HCT116 (cell line): ENCODE measurements at regions not wholly inside any gene's neighbourhood (a gene's known extent, or its start where the extent isn't known, plus 50 kb on each side); places are given as distances from the start of the nearest gene placed in this dataset.

ENCODE experiments used
- ATAC-seq: fragments of 200-7000 bp; cut with Tn5 transposase; 2 replicates; pipeline ENCODE4 v1.9.1; 2020; ENCODE audit warnings: mild to moderate bottlenecking, moderate library complexity
- BruUV-seq: library from RNA; stranded (reverse); fragments of 400-500 nt; replicated peaks from 2 replicates; lab custom pipeline; 2021; lab: Mats Ljungman, UMichigan
- CTCF ChIA-PET: fragments of 300-600 bp; sonication (Branson Sonifier 250); formaldehyde crosslinking; loops from one replicate; lab custom pipeline; 2021; ENCODE audit warnings: antibody characterized with exemption; lab: Charles Lee
- POLR2A ChIA-PET: fragments of 300-600, 350-600 bp; sonication (Branson Sonifier 250); formaldehyde crosslinking; loops from one replicate; lab custom pipeline; 2021; ENCODE audit warnings: antibody characterized with exemption; lab: Charles Lee
- RAD21 ChIA-PET, 2 experiments: fragments of 300-600 bp; sonication (Branson Sonifier 250); formaldehyde crosslinking; loops; one replicate each; lab custom pipeline; 2023; ENCODE audit warnings: low total read pairs in 2 of 2; ENCODE audit not compliant: uncharacterized antibody in 2 of 2, unreplicated experiment in 2 of 2, low non-redundant PET in 1 of 2; lab: Charles Lee
- DNase-seq: peaks from one replicate; pipeline ENCODE4 v3.0.0-alpha.2; 2010; ENCODE audit warnings: low read depth, low spot score
- H2AFZ ChIP-seq: fragments of 200-600 bp; shearing (Covaris generic), sonication (generic); 2 replicates; pipeline ENCODE4 v1.6.1; 2017; ENCODE audit warnings: low read depth, mixed run types, mixed read lengths, antibody characterized with exemption, low read length; ENCODE audit not compliant: poor library complexity, severe bottlenecking
- H3K27ac ChIP-seq: 2 replicates; pipeline ENCODE4 v1.5.1; 2012; ENCODE audit warnings: low read depth, low read length
- H3K27me3 ChIP-seq: fragments of 200-600 bp; sonication (generic); 2 replicates; pipeline ENCODE4 v1.6.1; 2016; ENCODE audit warnings: mixed run types, low read length, mixed read lengths; ENCODE audit not compliant: insufficient read depth
- H3K36me3 ChIP-seq, 2 experiments: fragments of 200-500 bp in 1 of 2; fragments of 200-600 bp in 1 of 2; sonication (Bioruptor generic) in 1 of 2; sonication (generic) in 1 of 2; 2 replicates each; pipeline versions ENCODE4 v1.5.1 to v1.6.1; 2014 to 2016; ENCODE audit warnings: low read length in 2 of 2, inconsistent platforms in 1 of 2, mixed read lengths in 1 of 2, mixed run types in 1 of 2; ENCODE audit not compliant: insufficient read depth in 2 of 2, control insufficient read depth in 1 of 2
- H3K4me1 ChIP-seq, 2 experiments: fragments of 200-600 bp in 1 of 2; sonication (generic) in 1 of 2; 2 replicates each; pipeline versions ENCODE4 v1.5.1 to v1.6.1; 2012 to 2017; ENCODE audit warnings: low read length in 2 of 2, inconsistent platforms in 1 of 2, mild to moderate bottlenecking in 1 of 2, mixed read lengths in 1 of 2, mixed run types in 1 of 2, moderate library complexity in 1 of 2; ENCODE audit not compliant: insufficient read depth in 2 of 2, control insufficient read depth in 1 of 2
- H3K4me2 ChIP-seq: fragments of 200-600 bp; sonication (generic); 2 replicates; pipeline ENCODE4 v1.6.1; 2017; ENCODE audit warnings: mixed run types, low read length, mixed read lengths
- H3K4me3 ChIP-seq, 2 experiments: fragments of 200-600 bp in 1 of 2; sonication (generic) in 1 of 2; replicated peaks in 1 of 2; 2 replicates each; pipeline ENCODE4 v1.5.1; 2011 to 2016; ENCODE audit warnings: low read length in 2 of 2, control low read depth in 1 of 2, low read depth in 1 of 2, mild to moderate bottlenecking in 1 of 2, mixed read lengths in 1 of 2, mixed run types in 1 of 2
- H3K79me2 ChIP-seq: fragments of 200-600 bp; sonication (generic); 2 replicates; pipeline ENCODE4 v1.6.1; 2017; ENCODE audit warnings: mild to moderate bottlenecking, mixed run types, low read length, moderate library complexity, mixed read lengths; ENCODE audit not compliant: insufficient read depth
- H3K9ac ChIP-seq: fragments of 200-600 bp; sonication (generic); 2 replicates; pipeline ENCODE4 v1.6.1; 2016; ENCODE audit warnings: low read length, mixed read lengths
- H3K9me2 ChIP-seq: fragments of 200-600 bp; sonication (generic), shearing (Covaris generic); 2 replicates; pipeline ENCODE4 v1.6.1; 2017; ENCODE audit warnings: mixed run types, mild to moderate bottlenecking, moderate library complexity; ENCODE audit not compliant: insufficient read depth
- H3K9me3 ChIP-seq, 2 experiments: fragments of 200-500 bp in 1 of 2; fragments of 200-600 bp in 1 of 2; sonication (Bioruptor generic) in 1 of 2; sonication (generic) in 1 of 2; 2 replicates each; pipeline ENCODE4 v1.6.1; 2014 to 2017; ENCODE audit warnings: low read length in 2 of 2, mixed read lengths in 2 of 2, inconsistent platforms in 1 of 2, low read depth in 1 of 2, mild to moderate bottlenecking in 1 of 2, mixed run types in 1 of 2, moderate library complexity in 1 of 2; ENCODE audit not compliant: control insufficient read depth in 1 of 2, insufficient read depth in 1 of 2
- H4K20me1 ChIP-seq: fragments of 200-600 bp; sonication (generic), shearing (Covaris generic); 2 replicates; pipeline ENCODE4 v1.6.1; 2017; ENCODE audit warnings: mixed run types, mild to moderate bottlenecking, moderate library complexity; ENCODE audit not compliant: insufficient read depth
- CBX3 ChIP-seq: IDR thresholded peaks from 2 replicates; pipeline ENCODE4 v1.6.1; 2012; ENCODE audit warnings: low read depth
- CEBPB ChIP-seq: IDR thresholded peaks from 2 replicates; pipeline ENCODE4 v1.6.1; 2012; ENCODE audit warnings: low read depth
- CTCF ChIP-seq, 3 experiments: fragments of 200-600 bp in 1 of 3; sonication (generic) in 1 of 3; IDR thresholded peaks in 2 of 3; conservative IDR thresholded peaks in 1 of 3; 2 replicates each; pipeline ENCODE4 v1.5.1; 2012 to 2017; ENCODE audit warnings: low read depth in 2 of 3, low read length in 2 of 3, antibody characterized with exemption in 1 of 3, borderline replicate concordance in 1 of 3, control low read depth in 1 of 3, mild to moderate bottlenecking in 1 of 3, mixed read lengths in 1 of 3, mixed run types in 1 of 3, moderate library complexity in 1 of 3; ENCODE audit not compliant: insufficient read depth in 1 of 3
- EGR1 ChIP-seq: IDR thresholded peaks from 2 replicates; pipeline ENCODE4 v1.6.1; 2012; ENCODE audit warnings: low read depth
- EZH2phosphoT487 ChIP-seq: fragments of 200-600 bp; IDR thresholded peaks from 2 replicates; pipeline ENCODE4 v1.6.1; 2018; ENCODE audit warnings: antibody characterized with exemption, borderline replicate concordance
- POLR2A ChIP-seq: IDR thresholded peaks from 2 replicates; pipeline ENCODE4 v1.7.0; 2011; ENCODE audit warnings: borderline replicate concordance; ENCODE audit not compliant: insufficient read depth, insufficient read length; ENCODE audit errors: extremely low read depth
- POLR2AphosphoS5 ChIP-seq: IDR thresholded peaks from 2 replicates; pipeline ENCODE4 v1.6.1; 2011; ENCODE audit warnings: mild to moderate bottlenecking, low read depth, low read length, moderate library complexity
- REST ChIP-seq: IDR thresholded peaks from 2 replicates; pipeline ENCODE4 v1.6.1; 2012; ENCODE audit warnings: low read depth
- SRF ChIP-seq: IDR thresholded peaks from 2 replicates; pipeline ENCODE4 v1.6.1; 2012; ENCODE audit warnings: low read depth
- TCF7L2 ChIP-seq: IDR thresholded peaks from 2 replicates; pipeline ENCODE4 v1.7.0; 2011; ENCODE audit warnings: borderline replicate concordance, inconsistent platforms; ENCODE audit not compliant: insufficient read depth, insufficient read length; ENCODE audit errors: extremely low read depth
- YY1 ChIP-seq: IDR thresholded peaks from 2 replicates; pipeline ENCODE4 v1.6.1; 2011; ENCODE audit warnings: low read length, low read depth, moderate library complexity, mild to moderate bottlenecking; ENCODE audit not compliant: insufficient replicate concordance; ENCODE audit errors: extremely low read depth
- ZBTB33 ChIP-seq: IDR thresholded peaks from 2 replicates; pipeline ENCODE4 v1.6.1; 2011; ENCODE audit warnings: mild to moderate bottlenecking, low read length, moderate library complexity; ENCODE audit not compliant: insufficient replicate concordance; ENCODE audit errors: extremely low read depth
- ZNF274 ChIP-seq: fragments of 200-500 bp; sonication (Bioruptor generic); IDR thresholded peaks from 2 replicates; pipeline ENCODE4 v1.6.1; 2014; ENCODE audit warnings: mild to moderate bottlenecking, low read depth, low read length, inconsistent platforms
- intact Hi-C: fragments of 100-400 bp; cut with micrococcal nuclease; formaldehyde crosslinking; loops from 2 replicates; pipeline ENCODE4 v1.10.0; 2022

GRCh38 chr19:28453420-28453819 lies 759.5 kb downstream of the UQCRFS1 start:
- H3K4me3 ChIP-seq, result no peak overlapping the region
- no peaks in the 10 kb centered on the region for H3K4me1 ChIP-seq
- ChIA-PET CTCF (no interaction called here), RAD21 (no interaction called here)
- no peaks in the 10 kb centered on the region for H3K79me2 ChIP-seq
- no peak overlapping the region for H3K4me2 ChIP-seq
- H3K9me2 ChIP-seq, result no peaks in the 10 kb centered on the region
- intact Hi-C loops, result no loop called here
- no peaks in the 10 kb centered on the region for H4K20me1 ChIP-seq
- H3K9me3 ChIP-seq, result peaks cover 8 to 27% of the 10 kb centered on the region in 2 experiments; a peak in 2 of 4 replicates
- H2AFZ ChIP-seq, result no peak overlapping the region
- no TSS peak for BruUV-seq
- TF ChIP-seq YY1, result no peak
- TF ChIP-seq CBX3, result no peak
- TF ChIP-seq EZH2phosphoT487, result no peak
- no peak for TF ChIP-seq SRF
- TF ChIP-seq POLR2A, result no peak
- TF ChIP-seq TCF7L2, result no peak
- no peak for TF ChIP-seq ZBTB33
- no peak for TF ChIP-seq POLR2AphosphoS5
- TF ChIP-seq, all 23 proteins: peak for 0
- no peak overlapping the region for H3K9ac ChIP-seq
- DNase-seq, result no peak
- H3K27me3 ChIP-seq, result no peaks in the 10 kb centered on the region
- H3K27ac ChIP-seq, result no peak overlapping the region
- ATAC-seq, result no peak
- H3K36me3 ChIP-seq, result no peaks in the 10 kb centered on the region
- POLR2A ChIA-PET, result no interaction called here

- CTCF ChIA-PET, result no interaction called here
- TF ChIP-seq ZNF274 (no peak), POLR2AphosphoS5 (no peak), CTCF (IDR thresholded peaks at IDR 0.05 in 2 of 3, conservative IDR thresholded peaks at IDR 0.05 in 1 of 3; ENCODE audit: borderline replicate concordance in 1 of 3, insufficient read depth in 1 of 3, low read depth in 2 of 3, low read length in 2 of 3) (no peak), CEBPB (no peak), EGR1 (no peak), POLR2A (no peak), REST (no peak)
Measured at GRCh38 chr19:28449803-28450202, 763.1 kb downstream of the UQCRFS1 start.

More at GRCh38 chr19:28449803-28450202, 763.1 kb downstream of the UQCRFS1 start:
- no peaks in the 10 kb centered on the region for H3K79me2 ChIP-seq
- DNase-seq (no peak), ATAC-seq (no peak)
- POLR2A ChIA-PET, result no interaction called here
- no TSS peak for BruUV-seq
- no peaks in the 10 kb centered on the region for H3K27me3 ChIP-seq
- intact Hi-C loops, result no loop called here
- H2AFZ ChIP-seq, result no peak overlapping the region
- peaks cover 0 to 13% of the 10 kb centered on the region in 2 experiments; a peak in 2 of 4 replicates for H3K9me3 ChIP-seq
- H3K36me3 ChIP-seq, result no peaks in the 10 kb centered on the region
- H3K4me2 ChIP-seq, result no peak overlapping the region
- H4K20me1 ChIP-seq, result no peaks in the 10 kb centered on the region
- H3K27ac ChIP-seq, result no peak overlapping the region
- no peaks in the 10 kb centered on the region for H3K9me2 ChIP-seq
- H3K4me3 ChIP-seq, result no peak overlapping the region
- H3K4me1 ChIP-seq, result no peaks in the 10 kb centered on the region
- H3K9ac ChIP-seq, result no peak overlapping the region
- RAD21 ChIA-PET, result no interaction called here
